A549 (cell line): ENCODE measurements at regions not wholly inside any gene's neighbourhood (a gene's known extent, or its start where the extent isn't known, plus 50 kb on each side); places are given as distances from the start of the nearest gene placed in this dataset.
A peak's percentile ranks its signal among the peaks of the same experiment; 100 is the strongest.

Experiments
- ATAC-seq, 2 experiments: fragments of 200-7000 bp in 1 of 2; fragments of >200 bp in 1 of 2; cut with Nextera tagmentation in 1 of 2; cut with Tn5 transposase in 1 of 2; 3 replicates each; pipeline versions ENCODE4 v1.8.0 to v1.9.1; 2018 to 2020; ENCODE audit warnings: mild to moderate bottlenecking in 1 of 2, moderate library complexity in 1 of 2
- CTCF ChIA-PET: fragments of 300-600 bp; sonication (Branson Sonifier 250); formaldehyde crosslinking; extraction: SDS; loops from one replicate; lab custom pipeline; 2021; ENCODE audit warnings: antibody characterized with exemption, inconsistent platforms; lab: Yijun Ruan, JAX
- POLR2A ChIA-PET: fragments of 350-600 bp; formaldehyde crosslinking; extraction: SDS; loops from one replicate; lab custom pipeline; 2021; ENCODE audit warnings: antibody characterized with exemption, inconsistent platforms; lab: Yijun Ruan, JAX
- DNase-seq, 2 experiments: peaks; one replicate each; pipeline versions ENCODE4 v3.0.0 to v3.0.0-alpha.2; 2011 to 2016; ENCODE audit warnings: low read depth in 1 of 2, low spot score in 1 of 2
- FAIRE-seq: peaks from 2 replicates; lab custom pipeline; 2011; peaks lifted over from hg19 to GRCh38; lab: Jason Lieb, UNC
- H3K27ac ChIP-seq, 2 experiments: fragments of >200 bp; sonication (Bioruptor Twin); formaldehyde crosslinking; 3 replicates each; pipeline ENCODE4 v1.5.1; 2016 to 2017
- H3K4me1 ChIP-seq: fragments of >200 bp; sonication (Bioruptor Twin); formaldehyde crosslinking; 3 replicates; pipeline ENCODE4 v1.6.1; 2016
- H3K4me2 ChIP-seq: fragments of >200 bp; sonication (Bioruptor Twin); formaldehyde crosslinking; 3 replicates; pipeline ENCODE4 v1.6.1; 2016
- H3K4me3 ChIP-seq: fragments of >200 bp; sonication (Bioruptor Twin); formaldehyde crosslinking; 3 replicates; pipeline ENCODE4 v1.5.1; 2016
- H3K9me3 ChIP-seq: fragments of >200 bp; sonication (Bioruptor Twin); formaldehyde crosslinking; 3 replicates; pipeline ENCODE4 v1.6.1; 2016
- BCL3 ChIP-seq: fragments of >200 bp; sonication (Bioruptor Twin); formaldehyde crosslinking; IDR thresholded peaks from 3 replicates; pipeline ENCODE4 v1.6.1; 2016
- CBX2 ChIP-seq: fragments of 200-600 bp; sonication (generic); IDR thresholded peaks from 2 replicates; pipeline ENCODE4 v1.6.1; 2016; ENCODE audit warnings: low read depth, mild to moderate bottlenecking, borderline replicate concordance
- CHD2 ChIP-seq: fragments of 150-350 bp; IDR thresholded peaks from 2 replicates; pipeline ENCODE4 v1.6.1; 2014; ENCODE audit warnings: low read length; ENCODE audit not compliant: partially characterized antibody
- CHD4 ChIP-seq: fragments of 200-600 bp; sonication (generic); IDR thresholded peaks from 2 replicates; pipeline ENCODE4 v1.6.1; 2016; ENCODE audit warnings: antibody characterized with exemption, mild to moderate bottlenecking, borderline replicate concordance
- ELK1 ChIP-seq: fragments of 150-350 bp; IDR thresholded peaks from 2 replicates; pipeline ENCODE4 v1.6.1; 2014; ENCODE audit warnings: low read depth, mild to moderate bottlenecking, low read length
- EP300 ChIP-seq, 2 experiments: fragments of >200 bp; sonication (Bioruptor Twin); formaldehyde crosslinking; IDR thresholded peaks; 2 replicates in 1 of 2; 3 replicates in 1 of 2; pipeline ENCODE4 v1.6.1; 2016 to 2017
- ESRRA ChIP-seq: fragments of 150-350 bp; IDR thresholded peaks from 2 replicates; pipeline ENCODE4 v1.6.1; 2014; ENCODE audit warnings: mild to moderate bottlenecking, low read length, borderline replicate concordance
- FOXS1 ChIP-seq: fragments of 250-450 bp; sonication (Bioruptor Pico); IDR thresholded peaks from 2 replicates; pipeline ENCODE4 v1.5.0; 2020; ENCODE audit warnings: mild to moderate bottlenecking, moderate library complexity
- HOXB13 ChIP-seq: fragments of 250-450 bp; sonication (Bioruptor Pico); IDR thresholded peaks from 2 replicates; pipeline ENCODE4 v1.5.0; 2020; ENCODE audit warnings: low read depth, mild to moderate bottlenecking, moderate library complexity
- JUN ChIP-seq, 2 experiments: fragments of >200 bp; sonication (Bioruptor Twin); formaldehyde crosslinking; IDR thresholded peaks; 2 replicates in 1 of 2; 3 replicates in 1 of 2; pipeline ENCODE4 v1.6.1; 2016 to 2017
- KDM5A ChIP-seq: fragments of 200-600 bp; sonication (generic); IDR thresholded peaks from 2 replicates; pipeline ENCODE4 v1.6.1; 2016; ENCODE audit warnings: antibody characterized with exemption, mild to moderate bottlenecking
- MYC ChIP-seq: IDR thresholded peaks from 2 replicates; pipeline ENCODE4 v1.6.1; 2012; ENCODE audit warnings: mild to moderate bottlenecking, inconsistent platforms, low read length, improper control_type of control experiment, borderline replicate concordance
- NR3C1 ChIP-seq: fragments of >200 bp; sonication (Bioruptor Twin); formaldehyde crosslinking; IDR thresholded peaks from 3 replicates; pipeline ENCODE4 v1.6.1; 2017
- SMC3 ChIP-seq: fragments of >200 bp; sonication (Bioruptor Twin); formaldehyde crosslinking; IDR thresholded peaks from 3 replicates; pipeline ENCODE4 v1.6.1; 2018; ENCODE audit warnings: inconsistent platforms
- SREBF2 ChIP-seq: fragments of 450-650 bp; IDR thresholded peaks from 2 replicates; pipeline ENCODE4 v1.6.1; 2014; ENCODE audit warnings: mild to moderate bottlenecking, moderate library complexity
- TFCP2L1 ChIP-seq: fragments of 250-450 bp; sonication (Bioruptor Pico); IDR thresholded peaks from 2 replicates; pipeline ENCODE4 v1.5.0; 2021; ENCODE audit warnings: mild to moderate bottlenecking
- TP53 ChIP-seq: fragments of 250-450 bp; sonication (Bioruptor Pico); IDR thresholded peaks from 2 replicates; pipeline ENCODE4 v1.5.0; 2021; ENCODE audit warnings: mild to moderate bottlenecking, moderate library complexity
- WGBS: methylation state at CpG from one replicate; pipeline ENCODE4 v1.1.6; 2017; ENCODE audit errors: missing lambda C conversion rate; 5-methylcytosine and 5-hydroxymethylcytosine counted together
- TF ChIP-seq, protein P1 (sequence below): fragments of 250-450 bp; sonication (Bioruptor Pico); IDR thresholded peaks from 2 replicates; pipeline ENCODE4 v1.5.0; 2020; ENCODE audit warnings: low read depth, mild to moderate bottlenecking, moderate library complexity
- TF ChIP-seq, protein P2 (sequence below): fragments of 200-600 bp; sonication (generic); IDR thresholded peaks from 2 replicates; pipeline ENCODE4 v1.6.1; 2016; ENCODE audit warnings: antibody characterized with exemption, mild to moderate bottlenecking, moderate library complexity
- TF ChIP-seq, protein P3 (sequence below): fragments of >200 bp; sonication (Bioruptor Twin); formaldehyde crosslinking; IDR thresholded peaks from 2 replicates; pipeline ENCODE4 v1.6.1; 2016

- peak; percentile 7 for FAIRE-seq
- no peak for DNase-seq
- Histone ChIP-seq H3K4me3 (no peak overlapping the region), H3K4me2 (no peak overlapping the region), H3K4me1 (peaks cover 6% of the 10 kb centered on the region; the same call in 2 of the 3 replicates), H3K27ac (peak overlapping the region in 1 of 2 experiments; percentile 47; a peak in 2 of 6 replicates), H3K9me3 (no peaks in the 10 kb centered on the region)
- no peak for ATAC-seq
- 78% methylated on average over 2 of the region's 2 CpGs for WGBS
- TF ChIP-seq ESRRA: no peak
- ChIA-PET CTCF (interaction anchor here (0.7 to 1.2 kb wide), 3 partner anchors 18 to 304 kb away, joined by 3 read pairs; no protein-coding TSS in a partner anchor), POLR2A (no interaction called here)
Measured at GRCh38 chrX:134735015-134735414, 62.0 kb downstream of the PABIR2 start.

DNA sequence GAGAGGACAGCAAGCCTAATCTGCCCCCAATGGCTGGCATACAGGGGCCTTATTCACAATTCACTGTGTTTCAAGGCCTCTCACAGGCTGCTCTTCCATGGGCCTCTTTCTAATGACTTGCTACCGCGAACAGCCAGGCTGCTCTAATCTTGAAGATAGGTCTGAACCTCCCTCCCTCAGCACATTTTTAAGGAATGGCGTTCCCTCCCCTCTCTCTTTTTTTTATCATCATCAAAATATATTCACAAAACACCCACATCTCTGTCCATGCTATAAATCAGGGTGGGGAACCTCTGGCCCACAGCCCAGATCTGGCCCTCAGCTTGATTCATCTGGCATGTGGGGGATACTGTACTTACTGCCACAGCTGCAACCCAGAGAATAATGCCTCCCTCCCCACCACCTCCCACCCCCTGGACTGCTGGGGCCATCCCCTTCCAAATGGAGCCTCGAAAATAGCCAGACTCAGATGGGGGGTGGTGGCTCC, 62.5 kb downstream of the PABIR2 start:
- H3K27ac ChIP-seq: peak overlapping the region in 1 of 2 experiments; percentile 47; a peak in 3 of 6 replicates
- no peak overlapping the region for H3K4me3 ChIP-seq
- no peaks in the 10 kb centered on the region for H3K9me3 ChIP-seq
- 89% methylated on average over 4 of the region's 4 CpGs for WGBS
- no peak for ATAC-seq
- H3K4me2 ChIP-seq: no peak overlapping the region
- no peak for TF ChIP-seq BCL3
- TF ChIP-seq TFCP2L1 (CRISPR knock-in tag): no peak
- no peak for TF ChIP-seq FOXS1 (CRISPR knock-in tag)
- TF ChIP-seq, protein P1, sequence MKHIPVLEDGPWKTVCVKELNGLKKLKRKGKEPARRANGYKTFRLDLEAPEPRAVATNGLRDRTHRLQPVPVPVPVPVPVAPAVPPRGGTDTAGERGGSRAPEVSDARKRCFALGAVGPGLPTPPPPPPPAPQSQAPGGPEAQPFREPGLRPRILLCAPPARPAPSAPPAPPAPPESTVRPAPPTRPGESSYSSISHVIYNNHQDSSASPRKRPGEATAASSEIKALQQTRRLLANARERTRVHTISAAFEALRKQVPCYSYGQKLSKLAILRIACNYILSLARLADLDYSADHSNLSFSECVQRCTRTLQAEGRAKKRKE (CRISPR knock-in tag): no peak
- TF ChIP-seq MYC: no peak
- TF ChIP-seq, protein P2, sequence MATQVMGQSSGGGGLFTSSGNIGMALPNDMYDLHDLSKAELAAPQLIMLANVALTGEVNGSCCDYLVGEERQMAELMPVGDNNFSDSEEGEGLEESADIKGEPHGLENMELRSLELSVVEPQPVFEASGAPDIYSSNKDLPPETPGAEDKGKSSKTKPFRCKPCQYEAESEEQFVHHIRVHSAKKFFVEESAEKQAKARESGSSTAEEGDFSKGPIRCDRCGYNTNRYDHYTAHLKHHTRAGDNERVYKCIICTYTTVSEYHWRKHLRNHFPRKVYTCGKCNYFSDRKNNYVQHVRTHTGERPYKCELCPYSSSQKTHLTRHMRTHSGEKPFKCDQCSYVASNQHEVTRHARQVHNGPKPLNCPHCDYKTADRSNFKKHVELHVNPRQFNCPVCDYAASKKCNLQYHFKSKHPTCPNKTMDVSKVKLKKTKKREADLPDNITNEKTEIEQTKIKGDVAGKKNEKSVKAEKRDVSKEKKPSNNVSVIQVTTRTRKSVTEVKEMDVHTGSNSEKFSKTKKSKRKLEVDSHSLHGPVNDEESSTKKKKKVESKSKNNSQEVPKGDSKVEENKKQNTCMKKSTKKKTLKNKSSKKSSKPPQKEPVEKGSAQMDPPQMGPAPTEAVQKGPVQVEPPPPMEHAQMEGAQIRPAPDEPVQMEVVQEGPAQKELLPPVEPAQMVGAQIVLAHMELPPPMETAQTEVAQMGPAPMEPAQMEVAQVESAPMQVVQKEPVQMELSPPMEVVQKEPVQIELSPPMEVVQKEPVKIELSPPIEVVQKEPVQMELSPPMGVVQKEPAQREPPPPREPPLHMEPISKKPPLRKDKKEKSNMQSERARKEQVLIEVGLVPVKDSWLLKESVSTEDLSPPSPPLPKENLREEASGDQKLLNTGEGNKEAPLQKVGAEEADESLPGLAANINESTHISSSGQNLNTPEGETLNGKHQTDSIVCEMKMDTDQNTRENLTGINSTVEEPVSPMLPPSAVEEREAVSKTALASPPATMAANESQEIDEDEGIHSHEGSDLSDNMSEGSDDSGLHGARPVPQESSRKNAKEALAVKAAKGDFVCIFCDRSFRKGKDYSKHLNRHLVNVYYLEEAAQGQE: no peak
- no peak for DNase-seq
- FAIRE-seq: no peak
- peaks cover 6% of the 10 kb centered on the region; the same call in 2 of the 3 replicates for H3K4me1 ChIP-seq
- ChIA-PET CTCF (interaction anchor here (1.2 kb wide), 1 partner anchor 214 kb away, joined by 3 read pairs; no protein-coding TSS in a partner anchor), POLR2A (no interaction called here)

DNA sequence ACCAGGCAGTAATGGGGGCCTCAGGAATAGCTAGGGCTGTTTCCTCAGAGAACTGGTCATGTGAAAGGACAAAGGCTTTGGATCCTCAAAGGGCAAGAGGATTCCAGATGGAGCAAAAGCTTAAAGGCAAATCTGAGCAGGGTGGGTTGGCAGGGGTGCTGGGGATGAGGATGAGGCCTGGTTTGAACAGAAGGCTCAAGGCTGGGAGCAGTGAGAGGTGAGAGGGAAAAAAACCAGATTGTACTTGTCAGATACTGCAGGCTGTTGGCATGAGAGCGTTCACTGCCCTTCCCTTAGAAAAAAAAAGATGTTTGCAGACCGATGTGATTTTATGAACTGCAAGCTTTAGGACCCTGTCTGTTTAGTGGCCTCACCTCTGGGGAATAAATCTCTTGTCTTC, 63.4 kb downstream of the PABIR2 start:
- H3K9me3 ChIP-seq: no peaks in the 10 kb centered on the region
- POLR2A ChIA-PET: no interaction called here
- no peak for TF ChIP-seq ELK1
- TF ChIP-seq SMC3: no peak
- TF ChIP-seq NR3C1: no peak
- TF ChIP-seq TP53 (CRISPR knock-in tag): no peak
- TF ChIP-seq, protein P3, sequence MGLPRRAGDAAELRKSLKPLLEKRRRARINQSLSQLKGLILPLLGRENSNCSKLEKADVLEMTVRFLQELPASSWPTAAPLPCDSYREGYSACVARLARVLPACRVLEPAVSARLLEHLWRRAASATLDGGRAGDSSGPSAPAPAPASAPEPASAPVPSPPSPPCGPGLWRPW: no peak
- no peak for TF ChIP-seq KDM5A
- TF ChIP-seq HOXB13: no peak
- TF ChIP-seq CHD4: no peak
- TF ChIP-seq JUN (IDR thresholded peaks at IDR 0.05): no peak
- no peak for TF ChIP-seq MYC
- TF ChIP-seq CBX2: no peak
- TF ChIP-seq CHD2: no peak
- no peak for TF ChIP-seq SREBF2
- TF ChIP-seq EP300 (IDR thresholded peaks at IDR 0.05): no peak
- TF ChIP-seq TFCP2L1 (CRISPR knock-in tag): no peak
- TF ChIP-seq, all 56 proteins: peak for 0
- FAIRE-seq: no peak
- no peak overlapping the region for H3K4me2 ChIP-seq
- DNase-seq: no peak
- CTCF ChIA-PET: interaction anchor here (0.9 kb wide), 1 partner anchor 213 kb away, joined by 3 read pairs; no protein-coding TSS in a partner anchor
- WGBS: 66% methylated on average over 2 of the region's 2 CpGs
- no peak overlapping the region for H3K4me3 ChIP-seq
- H3K27ac ChIP-seq: peak overlapping the region in 1 of 2 experiments; percentile 47; a peak in 2 of 6 replicates
- peaks cover 6% of the 10 kb centered on the region; the same call in 2 of the 3 replicates for H3K4me1 ChIP-seq
- ATAC-seq: no peak
